MM.1S (cell line): ENCODE measurements at regions not wholly inside any gene's neighbourhood (a gene's known extent, or its start where the extent isn't known, plus 50 kb on each side); places are given as distances from the start of the nearest gene placed in this dataset.

Source experiments
- DNase-seq: peaks from one replicate; pipeline ENCODE4 v3.0.0-alpha.2; 2015
- H2AFZ ChIP-seq: fragments of 300-600 bp; sonication (generic); 2 replicates; pipeline ENCODE4 v1.6.0; 2016; ENCODE audit warnings: antibody characterized with exemption, low read length
- H3F3A ChIP-seq: fragments of 300-600 bp; sonication (generic); 2 replicates; pipeline ENCODE4 v1.6.1; 2016; ENCODE audit warnings: mild to moderate bottlenecking, antibody characterized with exemption, low read length, moderate library complexity, mixed read lengths; ENCODE audit not compliant: insufficient read depth
- H3K27ac ChIP-seq: fragments of 300-600 bp; sonication (generic); 2 replicates; pipeline ENCODE4 v1.5.1; 2016; ENCODE audit warnings: mild to moderate bottlenecking, low read length
- H3K27me3 ChIP-seq: fragments of 300-600 bp; sonication (generic); replicated peaks from 2 replicates; pipeline ENCODE4 v1.6.0; 2016; ENCODE audit warnings: low read length; ENCODE audit not compliant: insufficient read depth
- H3K36me3 ChIP-seq: fragments of 300-600 bp; sonication (generic); replicated peaks from 2 replicates; pipeline ENCODE4 v1.6.1; 2016; ENCODE audit warnings: mild to moderate bottlenecking, low read length, mixed read lengths; ENCODE audit not compliant: insufficient read depth
- H3K4me1 ChIP-seq: fragments of 300-600 bp; sonication (generic); 2 replicates; pipeline ENCODE4 v1.6.1; 2016; ENCODE audit warnings: low read length, mixed read lengths
- H3K4me2 ChIP-seq: fragments of 300-600 bp; sonication (generic); 2 replicates; pipeline ENCODE4 v1.6.0; 2016; ENCODE audit warnings: low read depth, low read length
- H3K4me3 ChIP-seq: fragments of 300-600 bp; sonication (generic); 2 replicates; pipeline ENCODE4 v1.5.1; 2016; ENCODE audit warnings: low read length, mixed read lengths
- H3K79me2 ChIP-seq: fragments of 300-600 bp; sonication (generic); 2 replicates; pipeline ENCODE4 v1.6.1; 2016; ENCODE audit warnings: mixed run types, low read length, mixed read lengths
- H3K9ac ChIP-seq: fragments of 300-600 bp; sonication (generic); 2 replicates; pipeline ENCODE4 v1.6.1; 2016; ENCODE audit warnings: low read length, mixed read lengths
- H3K9me2 ChIP-seq: fragments of 300-600 bp; sonication (generic); replicated peaks from 2 replicates; pipeline ENCODE4 v1.6.1; 2016; ENCODE audit warnings: mild to moderate bottlenecking, low read length, mixed read lengths; ENCODE audit not compliant: insufficient read depth
- H3K9me3 ChIP-seq: fragments of 300-600 bp; sonication (generic); replicated peaks from 2 replicates; pipeline ENCODE4 v1.6.1; 2016; ENCODE audit warnings: mild to moderate bottlenecking, low read length, mixed read lengths; ENCODE audit not compliant: insufficient read depth
- H4K20me1 ChIP-seq: fragments of 300-600 bp; sonication (generic); 2 replicates; pipeline ENCODE4 v1.6.1; 2016; ENCODE audit warnings: mild to moderate bottlenecking, low read length, moderate library complexity, mixed read lengths; ENCODE audit not compliant: insufficient read depth
- CTCF ChIP-seq: fragments of 300-600 bp; sonication (generic); IDR thresholded peaks from 2 replicates; pipeline ENCODE4 v1.5.1; 2016; ENCODE audit warnings: antibody characterized with exemption, low read length, mixed read lengths
- EZH2 ChIP-seq: fragments of 300-600 bp; sonication (generic); optimal IDR thresholded peaks from 2 replicates; pipeline ENCODE3; 2017; ENCODE audit warnings: low read depth, mild to moderate bottlenecking, antibody characterized with exemption, low read length, mixed read lengths
- EZH2phosphoT487 ChIP-seq: fragments of 300-600 bp; sonication (generic); IDR thresholded peaks from 2 replicates; pipeline ENCODE4 v1.6.1; 2018; ENCODE audit warnings: antibody characterized with exemption, low read length

DNA sequence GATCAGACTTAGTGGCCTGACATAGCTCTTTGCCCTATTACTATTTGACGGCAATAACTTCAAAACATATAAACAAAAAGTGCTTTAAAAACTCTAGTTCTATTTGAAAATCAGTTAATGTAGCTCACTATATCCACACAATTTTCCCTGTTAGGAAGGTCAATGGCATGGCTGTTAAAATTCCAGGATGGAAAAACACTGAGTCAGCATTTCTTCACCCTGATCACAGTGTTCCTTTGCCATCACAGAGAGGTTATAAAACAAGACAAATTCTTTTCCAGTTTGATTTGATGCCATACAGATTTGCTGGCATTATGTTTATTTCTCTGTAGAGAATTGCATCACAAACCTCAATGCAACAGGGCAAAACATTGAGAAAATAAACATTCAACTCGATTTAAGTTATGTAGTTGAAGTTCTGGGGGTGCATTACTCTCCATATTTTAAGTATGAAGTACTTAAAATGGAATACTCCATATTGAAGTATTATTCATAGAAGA, 253.7 kb upstream of the HSF2 start:
- no peaks in the 10 kb centered on the region for H3F3A ChIP-seq
- no peaks in the 10 kb centered on the region for H3K36me3 ChIP-seq
- no peaks in the 10 kb centered on the region for H3K79me2 ChIP-seq
- no peak overlapping the region for H3K4me2 ChIP-seq
- no peaks in the 10 kb centered on the region for H4K20me1 ChIP-seq
- H3K4me3 ChIP-seq, result no peak overlapping the region
- no peak for DNase-seq
- H3K9me2 ChIP-seq, result no peaks in the 10 kb centered on the region
- H3K9me3 ChIP-seq, result no peaks in the 10 kb centered on the region
- TF ChIP-seq EZH2phosphoT487 (no peak), CTCF (no peak), EZH2 (no peak)
- no peak overlapping the region for H3K9ac ChIP-seq
- no peaks in the 10 kb centered on the region for H3K27me3 ChIP-seq
- no peak overlapping the region for H2AFZ ChIP-seq
- no peak overlapping the region for H3K27ac ChIP-seq
- H3K4me1 ChIP-seq, result no peaks in the 10 kb centered on the region

DNA sequence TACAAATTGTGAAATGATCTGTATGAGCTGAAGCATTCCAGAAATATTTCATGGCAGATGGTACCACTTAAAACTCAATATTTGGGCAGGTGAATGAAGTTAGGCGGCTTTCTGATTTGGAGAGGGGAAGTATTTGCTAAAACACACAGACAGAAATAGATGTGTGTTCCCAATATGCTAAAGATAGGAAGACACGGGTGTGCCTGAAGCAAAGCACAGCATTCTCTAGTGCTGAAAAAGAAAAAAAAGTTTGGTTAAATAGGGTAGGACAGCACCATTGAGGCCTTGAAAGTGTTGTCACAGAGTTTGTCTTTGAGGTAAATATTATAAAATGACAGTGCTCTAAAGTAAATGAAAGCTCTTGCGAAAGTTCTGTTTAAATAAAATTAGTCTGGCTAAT, 252.2 kb upstream of the HSF2 start:
- no peaks in the 10 kb centered on the region for H3K36me3 ChIP-seq
- H4K20me1 ChIP-seq, result no peaks in the 10 kb centered on the region
- no peaks in the 10 kb centered on the region for H3K79me2 ChIP-seq
- H3K4me3 ChIP-seq, result no peak overlapping the region
- H3K27ac ChIP-seq, result no peak overlapping the region
- H3K9me3 ChIP-seq, result no peaks in the 10 kb centered on the region
- H3K9ac ChIP-seq, result no peak overlapping the region
- no peaks in the 10 kb centered on the region for H3K9me2 ChIP-seq
- H3K4me1 ChIP-seq, result no peaks in the 10 kb centered on the region
- no peaks in the 10 kb centered on the region for H3F3A ChIP-seq
- no peak for DNase-seq
- H3K4me2 ChIP-seq, result no peak overlapping the region
- no peaks in the 10 kb centered on the region for H3K27me3 ChIP-seq
- TF ChIP-seq EZH2phosphoT487, result no peak
- TF ChIP-seq CTCF, result no peak
- TF ChIP-seq EZH2, result no peak
- no peak overlapping the region for H2AFZ ChIP-seq

DNA sequence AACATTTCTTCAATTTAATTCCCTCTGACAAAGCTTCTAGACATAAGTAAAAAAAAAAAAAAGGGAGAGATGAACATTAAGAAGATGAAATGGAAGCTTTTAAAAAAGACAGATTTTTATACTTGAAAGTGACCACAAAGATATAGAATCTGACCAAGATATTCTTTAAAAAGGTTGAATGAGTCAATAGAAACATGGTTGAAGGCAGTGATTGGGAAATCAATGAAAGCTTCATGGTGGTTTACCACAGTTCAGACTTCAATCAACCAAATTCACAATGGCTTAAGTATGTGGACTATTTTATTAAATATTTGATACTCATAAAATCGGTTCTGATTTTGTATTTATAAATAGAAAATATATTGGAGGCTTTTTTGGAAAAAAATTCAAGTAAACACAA, 248.4 kb upstream of the HSF2 start:
- H3K4me3 ChIP-seq, result no peak overlapping the region
- TF ChIP-seq EZH2phosphoT487 (no peak), EZH2 (no peak), CTCF (no peak)
- no peaks in the 10 kb centered on the region for H4K20me1 ChIP-seq
- no peak overlapping the region for H3K27ac ChIP-seq
- no peaks in the 10 kb centered on the region for H3K9me2 ChIP-seq
- H3K27me3 ChIP-seq, result no peaks in the 10 kb centered on the region
- H3F3A ChIP-seq, result no peaks in the 10 kb centered on the region
- no peaks in the 10 kb centered on the region for H3K4me1 ChIP-seq
- no peaks in the 10 kb centered on the region for H3K79me2 ChIP-seq
- no peaks in the 10 kb centered on the region for H3K36me3 ChIP-seq
- H3K9me3 ChIP-seq, result no peaks in the 10 kb centered on the region
- no peak overlapping the region for H3K4me2 ChIP-seq
- no peak overlapping the region for H3K9ac ChIP-seq
- DNase-seq, result no peak
- no peak overlapping the region for H2AFZ ChIP-seq
